Jurkat, Clone E6-1 (cell line): ENCODE measurements at regions not wholly inside any gene's neighbourhood (a gene's known extent, or its start where the extent isn't known, plus 50 kb on each side); places are given as distances from the start of the nearest gene placed in this dataset.
"Not testable (repeated sequence)": the region's sequence is repeated elsewhere in the genome, so short reads cannot be mapped to it uniquely, and the experiment has no call there.

Source experiments
- DNase-seq: peaks from one replicate; pipeline ENCODE4 v3.0.0-alpha.2; 2011; ENCODE audit warnings: low read depth, low spot score
- H3K4me3 ChIP-seq: 2 replicates; pipeline ENCODE4 v1.5.1; 2011; ENCODE audit warnings: mild to moderate bottlenecking, low read length, control low read depth, moderate library complexity

- no peak overlapping the region for H3K4me3 ChIP-seq
- no peak for DNase-seq
These were observed 610.6 kb upstream of the DIPK2B start for GRCh38 chrX:45811326-45811725.

GRCh38 chrX:45807572-45808425, 607.1 kb upstream of the DIPK2B start:
- DNase-seq: peak; percentile 52
- peak overlapping the region; percentile 3; the same call in 1 of the 2 replicates for H3K4me3 ChIP-seq

- H3K4me3 ChIP-seq: peak overlapping the region; percentile 52
- DNase-seq: peak; percentile 78
These were observed 605.9 kb upstream of the DIPK2B start for GRCh38 chrX:45806410-45807121.

- no peak for DNase-seq
- H3K4me3 ChIP-seq: no peak overlapping the region
These were observed 603.6 kb upstream of the DIPK2B start for GRCh38 chrX:45804276-45804675.

GRCh38 chrX:45803383-45803921, 602.8 kb upstream of the DIPK2B start:
- H3K4me3 ChIP-seq: no peak overlapping the region
- no peak for DNase-seq

GRCh38 chrX:45801554-45801953, 600.9 kb upstream of the DIPK2B start:
- no peak overlapping the region for H3K4me3 ChIP-seq
- DNase-seq: no peak

GRCh38 chrX:45800746-45801453, 600.2 kb upstream of the DIPK2B start:
- H3K4me3 ChIP-seq, DNase-seq: not testable (repeated sequence)

GRCh38 chrX:45799576-45799975, 598.9 kb upstream of the DIPK2B start:
- H3K4me3 ChIP-seq: no peak overlapping the region
- no peak for DNase-seq

- no peak overlapping the region for H3K4me3 ChIP-seq
- DNase-seq: no peak
These were observed 594.9 kb upstream of the DIPK2B start for GRCh38 chrX:45795546-45795945.

GRCh38 chrX:45794995-45795337, 594.3 kb upstream of the DIPK2B start:
- no peak for DNase-seq
- no peak overlapping the region for H3K4me3 ChIP-seq

- no peak for DNase-seq
- H3K4me3 ChIP-seq: no peak overlapping the region
These were observed 593.8 kb upstream of the DIPK2B start for GRCh38 chrX:45794323-45794994.

- no peak for DNase-seq
- H3K4me3 ChIP-seq: no peak overlapping the region
These were observed 588.3 kb upstream of the DIPK2B start for GRCh38 chrX:45788941-45789348.

GRCh38 chrX:45788315-45788714, 587.6 kb upstream of the DIPK2B start:
- H3K4me3 ChIP-seq: no peak overlapping the region
- no peak for DNase-seq

- no peak overlapping the region for H3K4me3 ChIP-seq
- DNase-seq: no peak
These were observed 583.9 kb upstream of the DIPK2B start for GRCh38 chrX:45784590-45784989.

- DNase-seq: no peak
- H3K4me3 ChIP-seq: no peak overlapping the region
These were observed 582.3 kb upstream of the DIPK2B start for GRCh38 chrX:45783002-45783401.

- DNase-seq: no peak
- no peak overlapping the region for H3K4me3 ChIP-seq
These were observed 581.4 kb upstream of the DIPK2B start for GRCh38 chrX:45781901-45782553.

GRCh38 chrX:45778616-45779015, 577.9 kb upstream of the DIPK2B start:
- no peak overlapping the region for H3K4me3 ChIP-seq
- DNase-seq: no peak

- DNase-seq: no peak
- H3K4me3 ChIP-seq: no peak overlapping the region
These were observed 576.7 kb upstream of the DIPK2B start for GRCh38 chrX:45777366-45777765.

- no peak overlapping the region for H3K4me3 ChIP-seq
- DNase-seq: no peak
These were observed 574.8 kb upstream of the DIPK2B start for GRCh38 chrX:45775468-45775867.
